ENCODE measurements at regions not wholly inside any gene's neighbourhood (a gene's known extent, or its start where the extent isn't known, plus 50 kb on each side); places are given as distances from the start of the nearest gene placed in this dataset.

DNA sequence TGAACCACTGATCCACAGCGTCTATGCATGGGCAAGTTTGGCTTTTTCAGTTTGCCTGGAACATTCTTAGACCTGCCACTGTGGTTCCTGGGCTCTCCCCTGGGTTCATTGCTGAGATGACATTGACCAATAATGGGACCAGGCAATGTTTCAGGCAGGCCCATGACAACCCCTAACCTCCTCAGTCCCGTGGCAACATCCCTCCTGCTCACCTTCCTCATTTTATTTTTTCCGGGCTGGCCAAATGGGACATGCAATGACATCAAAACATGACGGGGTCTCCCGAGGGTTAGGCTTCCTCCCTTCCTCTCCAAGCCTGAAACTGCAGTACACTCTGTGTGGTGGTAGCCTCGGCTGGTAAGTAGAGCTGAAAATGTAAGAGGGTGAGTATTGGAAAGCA is 234.0 kb upstream of the RREB1 start:
- TF ChIP-seq, protein P1, sequence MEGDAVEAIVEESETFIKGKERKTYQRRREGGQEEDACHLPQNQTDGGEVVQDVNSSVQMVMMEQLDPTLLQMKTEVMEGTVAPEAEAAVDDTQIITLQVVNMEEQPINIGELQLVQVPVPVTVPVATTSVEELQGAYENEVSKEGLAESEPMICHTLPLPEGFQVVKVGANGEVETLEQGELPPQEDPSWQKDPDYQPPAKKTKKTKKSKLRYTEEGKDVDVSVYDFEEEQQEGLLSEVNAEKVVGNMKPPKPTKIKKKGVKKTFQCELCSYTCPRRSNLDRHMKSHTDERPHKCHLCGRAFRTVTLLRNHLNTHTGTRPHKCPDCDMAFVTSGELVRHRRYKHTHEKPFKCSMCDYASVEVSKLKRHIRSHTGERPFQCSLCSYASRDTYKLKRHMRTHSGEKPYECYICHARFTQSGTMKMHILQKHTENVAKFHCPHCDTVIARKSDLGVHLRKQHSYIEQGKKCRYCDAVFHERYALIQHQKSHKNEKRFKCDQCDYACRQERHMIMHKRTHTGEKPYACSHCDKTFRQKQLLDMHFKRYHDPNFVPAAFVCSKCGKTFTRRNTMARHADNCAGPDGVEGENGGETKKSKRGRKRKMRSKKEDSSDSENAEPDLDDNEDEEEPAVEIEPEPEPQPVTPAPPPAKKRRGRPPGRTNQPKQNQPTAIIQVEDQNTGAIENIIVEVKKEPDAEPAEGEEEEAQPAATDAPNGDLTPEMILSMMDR (IDR thresholded peaks at IDR 0.05; ENCODE audit: poor library complexity), result no peak
- TF ChIP-seq EZH2 (IDR thresholded peaks at IDR 0.05; ENCODE audit: borderline replicate concordance) (no peak), EZH2phosphoT487 (IDR thresholded peaks at IDR 0.05; ENCODE audit: low read depth, severe bottlenecking, unreplicated experiment) (no peak)
